Kidney glomerular epithelial cell (primary cell): ENCODE measurements at regions not wholly inside any gene's neighbourhood (a gene's known extent, or its start where the extent isn't known, plus 50 kb on each side); places are given as distances from the start of the nearest gene placed in this dataset.
A peak's percentile ranks its signal among the peaks of the same experiment; 100 is the strongest.

ENCODE experiments used
- DNase-seq: peaks from one replicate; lab custom pipeline; 2025; lab: John Stamatoyannopoulos, UW

DNA sequence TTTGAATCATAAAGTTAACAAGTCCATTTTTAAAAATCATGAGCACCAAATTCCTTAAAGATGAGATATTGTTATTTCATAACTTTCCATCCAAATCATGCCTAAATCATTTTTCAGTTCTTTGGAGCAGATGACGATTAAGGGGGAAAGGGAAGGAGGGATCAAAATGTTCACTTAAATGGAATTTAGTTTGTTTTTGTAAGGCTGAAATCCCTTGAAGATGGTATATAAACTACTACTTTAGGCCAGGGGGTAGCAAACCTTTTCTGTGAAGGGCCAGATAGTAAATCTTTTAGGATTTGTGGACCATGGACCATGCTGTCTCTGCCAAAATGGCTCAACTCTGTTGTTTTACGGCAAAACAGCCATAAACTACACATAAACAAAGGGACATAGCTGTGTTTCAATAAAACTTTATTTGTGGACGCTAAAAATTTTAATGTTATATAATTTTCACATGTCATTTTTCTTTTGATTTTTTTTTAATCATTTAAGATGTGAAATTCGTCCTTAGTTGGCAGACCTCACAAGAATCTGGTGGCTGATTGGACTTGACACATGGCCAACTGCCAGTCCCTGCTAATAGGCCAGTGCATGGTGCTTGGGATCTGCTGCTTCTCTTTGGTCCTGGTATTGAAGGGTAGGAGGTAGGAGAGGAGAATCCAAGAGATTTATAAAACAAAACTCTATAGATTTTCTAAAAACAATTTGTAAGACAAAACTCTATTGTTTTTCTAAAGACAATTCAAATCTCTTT, 52.0 kb upstream of the RTN4 start:
- DNase-seq: peak; percentile 25

DNA sequence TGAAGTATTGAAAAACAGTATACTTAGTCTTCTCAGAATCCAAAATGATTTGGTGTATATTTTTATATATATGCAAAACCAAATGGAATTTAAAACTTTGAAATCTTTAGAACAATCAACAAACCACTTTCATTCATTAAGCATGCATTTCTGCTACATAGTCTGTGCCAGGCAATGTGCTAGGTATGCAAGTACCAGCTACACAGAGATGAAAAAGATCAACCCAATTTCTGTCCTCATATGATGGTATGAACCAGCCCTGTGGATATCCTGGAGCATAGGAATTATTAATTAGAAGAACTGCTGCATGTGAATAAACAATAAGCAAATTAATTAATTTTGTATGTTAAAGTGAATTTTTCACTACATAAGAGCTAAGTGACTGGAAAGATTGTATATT, 51.2 kb upstream of the RTN4 start:
- no peak for DNase-seq

DNA sequence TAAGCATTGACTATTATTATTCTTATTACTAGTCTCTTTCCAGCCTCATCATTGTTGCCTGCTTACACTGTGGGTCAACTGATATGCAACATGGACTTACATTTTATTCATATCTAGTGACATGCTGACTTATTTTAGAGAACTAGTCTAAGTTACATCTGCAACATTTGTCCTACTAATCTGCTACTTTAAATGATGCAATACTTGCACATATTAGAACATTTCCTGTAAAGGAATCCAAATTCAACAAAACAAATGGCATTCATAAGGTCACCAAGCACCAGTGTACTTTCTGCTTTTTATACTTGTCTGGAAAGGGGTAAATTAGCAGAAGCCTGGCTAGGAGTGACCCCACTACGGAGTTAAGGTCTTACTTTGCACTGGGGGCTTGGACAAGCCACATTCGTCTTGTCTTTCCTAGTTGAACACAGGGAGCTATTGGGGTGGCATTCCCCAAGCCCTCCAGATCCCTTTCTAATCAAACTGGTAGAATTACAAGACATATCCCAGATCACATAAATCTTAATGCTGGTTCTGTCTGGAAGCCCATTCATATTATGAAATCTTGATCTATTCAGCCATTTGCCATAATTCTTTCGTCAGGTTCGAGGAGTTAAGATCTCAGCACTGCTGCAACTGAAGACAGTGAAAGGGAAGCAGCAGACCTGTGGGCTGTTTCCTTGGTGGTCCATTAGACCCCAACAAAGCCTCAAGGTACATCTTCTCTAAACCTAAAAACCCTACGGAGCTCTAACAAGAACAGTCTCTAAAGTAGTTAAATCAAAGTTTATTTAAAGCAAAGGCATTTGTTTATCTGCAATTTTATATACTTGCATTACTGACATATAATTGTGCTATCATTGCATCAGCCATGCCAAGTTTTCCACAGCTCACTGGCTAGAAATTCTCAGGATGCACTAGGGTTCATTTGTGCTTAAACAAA, 49.9 kb upstream of the RTN4 start:
- no peak for DNase-seq
